IMR-90 (cell line): ENCODE measurements at regions not wholly inside any gene's neighbourhood (a gene's known extent, or its start where the extent isn't known, plus 50 kb on each side); places are given as distances from the start of the nearest gene placed in this dataset.

ENCODE experiments used
- ATAC-seq: fragments of 200-7000 bp; cut with Tn5 transposase; 2 replicates; pipeline ENCODE4 v1.9.1; 2020; ENCODE audit warnings: low read depth, mild to moderate bottlenecking, moderate library complexity
- BruUV-seq: library from RNA; stranded (reverse); fragments of 400-500 nt; replicated peaks from 2 replicates; lab custom pipeline; 2021; lab: Mats Ljungman, UMichigan
- CTCF ChIA-PET: fragments of 300-600 bp; formaldehyde crosslinking; extraction: SDS; loops from one replicate; lab custom pipeline; 2021; ENCODE audit warnings: antibody characterized with exemption; lab: Yijun Ruan, JAX
- POLR2A ChIA-PET: fragments of 300-600 bp; sonication (Branson Sonifier 250); formaldehyde crosslinking; loops from one replicate; lab custom pipeline; 2022; ENCODE audit warnings: antibody characterized with exemption; ENCODE audit not compliant: unreplicated experiment; lab: Charles Lee
- DNase-seq: peaks from one replicate; pipeline ENCODE4 v3.0.0; 2013
- H2AFZ ChIP-seq: replicated peaks from 2 replicates; pipeline ENCODE3; 2013; ENCODE audit warnings: low read length, mild to moderate bottlenecking; ENCODE audit not compliant: poor library complexity
- H2AK5ac ChIP-seq: 2 replicates; pipeline ENCODE4 v1.6.1; 2013; ENCODE audit warnings: low read depth, low read length, inconsistent platforms
- H2AK9ac ChIP-seq: replicated peaks from 2 replicates; pipeline ENCODE3; 2013; ENCODE audit warnings: mild to moderate bottlenecking, low read depth, low read length, moderate library complexity; ENCODE audit not compliant: poor library complexity
- H2BK120ac ChIP-seq: 2 replicates; pipeline ENCODE4 v1.6.1; 2013; ENCODE audit warnings: low read depth, low read length, inconsistent platforms
- H2BK15ac ChIP-seq: 3 replicates; pipeline ENCODE4 v1.6.1; 2013; ENCODE audit warnings: low read depth, low read length, inconsistent platforms
- H2BK20ac ChIP-seq: 2 replicates; pipeline ENCODE4 v1.6.1; 2013; ENCODE audit warnings: low read depth, mild to moderate bottlenecking, inconsistent platforms, low read length, moderate library complexity
- H2BK5ac ChIP-seq: 2 replicates; pipeline ENCODE4 v1.6.1; 2013; ENCODE audit warnings: mild to moderate bottlenecking, low read depth, low read length, inconsistent platforms; ENCODE audit not compliant: poor library complexity, severe bottlenecking
- H3K14ac ChIP-seq: replicated peaks from 2 replicates; pipeline ENCODE4 v1.6.1; 2013; ENCODE audit warnings: low read depth, low read length, inconsistent platforms
- H3K18ac ChIP-seq: 2 replicates; pipeline ENCODE4 v1.6.1; 2013; ENCODE audit warnings: low read depth, low read length, control low read depth
- H3K23ac ChIP-seq: 2 replicates; pipeline ENCODE4 v1.6.1; 2013; ENCODE audit warnings: low read depth, low read length, inconsistent platforms
- H3K27ac ChIP-seq: 2 replicates; pipeline ENCODE4 v1.5.1; 2013; ENCODE audit warnings: mild to moderate bottlenecking, control low read depth, low read length; ENCODE audit not compliant: insufficient read depth
- H3K27me3 ChIP-seq: 2 replicates; pipeline ENCODE4 v1.6.1; 2013; ENCODE audit warnings: low read length; ENCODE audit not compliant: control insufficient read depth, insufficient read depth
- H3K36me3 ChIP-seq: 2 replicates; pipeline ENCODE4 v1.6.1; 2013; ENCODE audit warnings: low read length, mixed read lengths; ENCODE audit not compliant: control insufficient read depth, insufficient read depth
- H3K4ac ChIP-seq: 2 replicates; pipeline ENCODE4 v1.6.1; 2013; ENCODE audit warnings: low read depth, low read length, inconsistent platforms
- H3K4me1 ChIP-seq: 2 replicates; pipeline ENCODE4 v1.6.1; 2013; ENCODE audit warnings: low read length, mixed read lengths; ENCODE audit not compliant: control insufficient read depth, insufficient read depth
- H3K4me2 ChIP-seq: 2 replicates; pipeline ENCODE4 v1.6.1; 2013; ENCODE audit warnings: low read depth, mild to moderate bottlenecking, control low read depth, low read length, moderate library complexity
- H3K4me3 ChIP-seq: 2 replicates; pipeline ENCODE4 v1.5.1; 2013; ENCODE audit warnings: low read depth, mild to moderate bottlenecking, control low read depth, low read length, moderate library complexity; ENCODE audit not compliant: insufficient read depth
- H3K56ac ChIP-seq: 2 replicates; pipeline ENCODE4 v1.6.1; 2013; ENCODE audit warnings: low read length, inconsistent platforms; ENCODE audit not compliant: insufficient read depth; ENCODE audit errors: extremely low read depth
- H3K79me1 ChIP-seq, 2 experiments: 2 replicates each; pipeline ENCODE4 v1.6.1; 2013; ENCODE audit warnings: low read length in 2 of 2, inconsistent platforms in 1 of 2, low read depth in 1 of 2
- H3K9ac ChIP-seq: 2 replicates; pipeline ENCODE4 v1.6.1; 2013; ENCODE audit warnings: low read depth, low read length, control low read depth
- H3K9me1 ChIP-seq: 2 replicates; pipeline ENCODE4 v1.6.1; 2013; ENCODE audit warnings: low read length, inconsistent platforms; ENCODE audit not compliant: insufficient read depth
- H3K9me3 ChIP-seq: 2 replicates; pipeline ENCODE4 v1.6.1; 2013; ENCODE audit warnings: low read length; ENCODE audit not compliant: control insufficient read depth, insufficient read depth
- H4K20me1 ChIP-seq: 2 replicates; pipeline ENCODE4 v1.6.1; 2013; ENCODE audit warnings: low read length, inconsistent platforms; ENCODE audit not compliant: insufficient read depth
- H4K5ac ChIP-seq: 2 replicates; pipeline ENCODE4 v1.6.1; 2013; ENCODE audit warnings: mild to moderate bottlenecking, low read depth, low read length, control low read depth
- H4K8ac ChIP-seq, 2 experiments: 2 replicates each; pipeline ENCODE4 v1.6.1; 2013; ENCODE audit warnings: low read depth in 2 of 2, low read length in 2 of 2, control low read depth in 1 of 2, inconsistent platforms in 1 of 2
- H4K91ac ChIP-seq: 2 replicates; pipeline ENCODE4 v1.6.1; 2013; ENCODE audit warnings: low read depth, low read length, inconsistent platforms; ENCODE audit not compliant: insufficient read depth
- BHLHE40 ChIP-seq: fragments of 150-350 bp; IDR thresholded peaks from 2 replicates; pipeline ENCODE4 v1.6.1; 2016; ENCODE audit warnings: mild to moderate bottlenecking, low read depth, low read length
- CEBPB ChIP-seq: IDR thresholded peaks from 2 replicates; pipeline ENCODE4 v1.6.1; 2012; ENCODE audit warnings: low read depth, low read length, improper control_type of control experiment
- CHD1 ChIP-seq: IDR thresholded peaks from 2 replicates; pipeline ENCODE4 v1.6.1; 2012; ENCODE audit warnings: low read depth, low read length, improper control_type of control experiment
- FOS ChIP-seq: fragments of 150-350 bp; IDR thresholded peaks from 2 replicates; pipeline ENCODE4 v1.6.1; 2016; ENCODE audit warnings: low read depth, low read length
- MAFK ChIP-seq: IDR thresholded peaks from 2 replicates; pipeline ENCODE4 v1.6.1; 2012; ENCODE audit warnings: low read depth, low read length, improper control_type of control experiment
- MAZ ChIP-seq: IDR thresholded peaks from 2 replicates; pipeline ENCODE4 v1.6.1; 2012; ENCODE audit warnings: low read depth, mild to moderate bottlenecking, low read length, improper control_type of control experiment, moderate library complexity, borderline replicate concordance
- MXI1 ChIP-seq: IDR thresholded peaks from 2 replicates; pipeline ENCODE4 v1.6.1; 2012; ENCODE audit warnings: low read depth, mild to moderate bottlenecking, low read length, moderate library complexity, borderline replicate concordance
- NFE2L2 ChIP-seq: fragments of 150-350 bp; IDR thresholded peaks from 2 replicates; pipeline ENCODE4 v1.6.1; 2016; ENCODE audit warnings: low read depth, mild to moderate bottlenecking, low read length
- POLR2A ChIP-seq: IDR thresholded peaks from 2 replicates; pipeline ENCODE4 v1.6.1; 2012; ENCODE audit warnings: mild to moderate bottlenecking, low read depth, low read length
- RAD21 ChIP-seq: IDR thresholded peaks from 2 replicates; pipeline ENCODE4 v1.6.1; 2012; ENCODE audit warnings: low read length, improper control_type of control experiment
- RCOR1 ChIP-seq: IDR thresholded peaks from 2 replicates; pipeline ENCODE4 v1.6.1; 2012; ENCODE audit warnings: mild to moderate bottlenecking, low read length, improper control_type of control experiment; ENCODE audit not compliant: insufficient replicate concordance
- RFX5 ChIP-seq: IDR thresholded peaks from 2 replicates; pipeline ENCODE4 v1.8.0; 2012; ENCODE audit warnings: low read depth, mild to moderate bottlenecking, low read length, moderate library complexity
- SMC3 ChIP-seq: fragments of 150-350 bp; IDR thresholded peaks from 2 replicates; pipeline ENCODE4 v1.6.1; 2016; ENCODE audit warnings: low read depth, mild to moderate bottlenecking, antibody characterized with exemption, low read length, moderate library complexity
- WGBS, 2 experiments: methylation state at CpG; one replicate each; pipeline versions ENCODE4 v1.1.5 to v1.1.7; 2013; ENCODE audit warnings: missing lambda C conversion rate in 2 of 2; ENCODE audit not compliant: insufficient read length in 1 of 2; ENCODE audit errors: extremely low coverage in 2 of 2; 5-methylcytosine and 5-hydroxymethylcytosine counted together
- dilution Hi-C: fragments of 300-500 bp; cut with HindIII; formaldehyde crosslinking; loops from one replicate; pipeline ENCODE4 v1.14.3; 2018; ENCODE audit warnings: low sequenced_read_pairs; ENCODE audit not compliant: unreplicated experiment
- in situ Hi-C: fragments of 300-500 bp; cut with MboI; formaldehyde crosslinking; loops from 3 replicates; pipeline ENCODE4 v1.14.3; 2019; ENCODE audit warnings: low sequenced_read_pairs, inconsistent platforms, mixed read lengths
- intact Hi-C: fragments of 100-400 bp; cut with micrococcal nuclease; formaldehyde crosslinking; loops from 2 replicates; pipeline ENCODE4 v1.10.0; 2022
- TF ChIP-seq, protein P1 (sequence below): conservative IDR thresholded peaks from 2 replicates; pipeline ENCODE4 v1.5.1; 2012; ENCODE audit warnings: mild to moderate bottlenecking, low read depth, low read length, improper control_type of control experiment
- TF ChIP-seq, protein P2 (sequence below): fragments of 150-350 bp; IDR thresholded peaks from 2 replicates; pipeline ENCODE4 v1.6.1; 2016; ENCODE audit warnings: low read depth, mild to moderate bottlenecking, low read length, moderate library complexity, borderline replicate concordance
- TF ChIP-seq, protein P3 (sequence below): fragments of 150-350 bp; IDR thresholded peaks from 2 replicates; pipeline ENCODE4 v1.6.1; 2017; ENCODE audit warnings: mild to moderate bottlenecking, antibody characterized with exemption, low read length, low read depth

DNA sequence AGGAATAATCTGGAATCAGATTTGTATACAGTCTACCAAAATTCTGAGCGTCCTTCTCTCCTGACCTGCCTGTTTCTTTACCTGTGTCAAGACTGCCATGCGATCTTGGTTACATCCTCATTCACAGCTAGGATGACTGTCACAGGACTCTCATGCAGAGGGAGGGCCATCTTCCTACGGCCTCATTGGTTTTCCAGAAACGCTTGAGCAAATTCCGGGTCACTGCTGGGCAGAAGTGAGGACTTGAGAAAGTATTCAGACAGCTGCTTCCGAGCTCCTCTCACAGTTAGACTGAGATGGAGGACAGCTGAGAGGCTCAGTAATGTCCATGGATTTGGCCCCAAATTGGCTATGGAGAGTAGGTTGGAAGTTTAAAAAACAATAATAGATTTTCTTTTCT, 94.2 kb downstream of the TFAP2C start:
- no peak overlapping the region for H3K18ac ChIP-seq
- H3K56ac ChIP-seq, result no peak overlapping the region
- in situ Hi-C loops, result no loop called here
- no peak for DNase-seq
- H4K8ac ChIP-seq, result no peak overlapping the region
- H3K27ac ChIP-seq, result no peak overlapping the region
- ChIA-PET CTCF (no interaction called here), POLR2A (no interaction called here)
- no peak overlapping the region for H4K5ac ChIP-seq
- no peak for ATAC-seq
- H3K79me1 ChIP-seq, result no peaks in the 10 kb centered on the region
- no peaks in the 10 kb centered on the region for H3K36me3 ChIP-seq
- dilution Hi-C loops, result no loop called here
- H3K23ac ChIP-seq, result no peak overlapping the region
- H3K4ac ChIP-seq, result no peak overlapping the region
- H3K9me3 ChIP-seq, result no peaks in the 10 kb centered on the region
- H2AK9ac ChIP-seq, result no peak overlapping the region
- no peak overlapping the region for H2BK20ac ChIP-seq
- H2AFZ ChIP-seq, result no peak overlapping the region
- H2BK5ac ChIP-seq, result no peak overlapping the region
- no peak overlapping the region for H2AK5ac ChIP-seq
- no peak overlapping the region for H3K14ac ChIP-seq
- WGBS, 2 experiments, result no CpG with 5 or more reads among the region's 6 CpGs
- intact Hi-C loops, result no loop called here
- no peaks in the 10 kb centered on the region for H4K20me1 ChIP-seq
- BruUV-seq, result no TSS peak
- no peak overlapping the region for H3K9ac ChIP-seq
- H3K4me3 ChIP-seq, result no peak overlapping the region
- no peak overlapping the region for H2BK15ac ChIP-seq
- H4K91ac ChIP-seq, result no peak overlapping the region
- TF ChIP-seq, protein P1, sequence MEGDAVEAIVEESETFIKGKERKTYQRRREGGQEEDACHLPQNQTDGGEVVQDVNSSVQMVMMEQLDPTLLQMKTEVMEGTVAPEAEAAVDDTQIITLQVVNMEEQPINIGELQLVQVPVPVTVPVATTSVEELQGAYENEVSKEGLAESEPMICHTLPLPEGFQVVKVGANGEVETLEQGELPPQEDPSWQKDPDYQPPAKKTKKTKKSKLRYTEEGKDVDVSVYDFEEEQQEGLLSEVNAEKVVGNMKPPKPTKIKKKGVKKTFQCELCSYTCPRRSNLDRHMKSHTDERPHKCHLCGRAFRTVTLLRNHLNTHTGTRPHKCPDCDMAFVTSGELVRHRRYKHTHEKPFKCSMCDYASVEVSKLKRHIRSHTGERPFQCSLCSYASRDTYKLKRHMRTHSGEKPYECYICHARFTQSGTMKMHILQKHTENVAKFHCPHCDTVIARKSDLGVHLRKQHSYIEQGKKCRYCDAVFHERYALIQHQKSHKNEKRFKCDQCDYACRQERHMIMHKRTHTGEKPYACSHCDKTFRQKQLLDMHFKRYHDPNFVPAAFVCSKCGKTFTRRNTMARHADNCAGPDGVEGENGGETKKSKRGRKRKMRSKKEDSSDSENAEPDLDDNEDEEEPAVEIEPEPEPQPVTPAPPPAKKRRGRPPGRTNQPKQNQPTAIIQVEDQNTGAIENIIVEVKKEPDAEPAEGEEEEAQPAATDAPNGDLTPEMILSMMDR, result no peak
- TF ChIP-seq NFE2L2 (no peak), RCOR1 (no peak), POLR2A (no peak), CHD1 (no peak), MAFK (no peak), RFX5 (no peak), MAZ (no peak), FOS (no peak), MXI1 (no peak), SMC3 (no peak), RAD21 (no peak), CEBPB (no peak), BHLHE40 (no peak)
- TF ChIP-seq, protein P2, sequence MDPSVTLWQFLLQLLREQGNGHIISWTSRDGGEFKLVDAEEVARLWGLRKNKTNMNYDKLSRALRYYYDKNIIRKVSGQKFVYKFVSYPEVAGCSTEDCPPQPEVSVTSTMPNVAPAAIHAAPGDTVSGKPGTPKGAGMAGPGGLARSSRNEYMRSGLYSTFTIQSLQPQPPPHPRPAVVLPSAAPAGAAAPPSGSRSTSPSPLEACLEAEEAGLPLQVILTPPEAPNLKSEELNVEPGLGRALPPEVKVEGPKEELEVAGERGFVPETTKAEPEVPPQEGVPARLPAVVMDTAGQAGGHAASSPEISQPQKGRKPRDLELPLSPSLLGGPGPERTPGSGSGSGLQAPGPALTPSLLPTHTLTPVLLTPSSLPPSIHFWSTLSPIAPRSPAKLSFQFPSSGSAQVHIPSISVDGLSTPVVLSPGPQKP, result no peak
- TF ChIP-seq, protein P3, sequence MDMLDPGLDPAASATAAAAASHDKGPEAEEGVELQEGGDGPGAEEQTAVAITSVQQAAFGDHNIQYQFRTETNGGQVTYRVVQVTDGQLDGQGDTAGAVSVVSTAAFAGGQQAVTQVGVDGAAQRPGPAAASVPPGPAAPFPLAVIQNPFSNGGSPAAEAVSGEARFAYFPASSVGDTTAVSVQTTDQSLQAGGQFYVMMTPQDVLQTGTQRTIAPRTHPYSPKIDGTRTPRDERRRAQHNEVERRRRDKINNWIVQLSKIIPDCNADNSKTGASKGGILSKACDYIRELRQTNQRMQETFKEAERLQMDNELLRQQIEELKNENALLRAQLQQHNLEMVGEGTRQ, result no peak
- H3K27me3 ChIP-seq, result no peaks in the 10 kb centered on the region
- H3K9me1 ChIP-seq, result no peaks in the 10 kb centered on the region
- H2BK120ac ChIP-seq, result no peak overlapping the region
- H3K4me1 ChIP-seq, result no peaks in the 10 kb centered on the region
- no peak overlapping the region for H3K4me2 ChIP-seq
